K562 (cell line): ENCODE measurements at regions not wholly inside any gene's neighbourhood (a gene's known extent, or its start where the extent isn't known, plus 50 kb on each side); places are given as distances from the start of the nearest gene placed in this dataset.

Source experiments
- ATAC-seq: fragments of 200-7000 bp; cut with Tn5 transposase; 3 replicates; pipeline ENCODE4 v1.9.1; 2020; ENCODE audit warnings: moderate library complexity
- BruUV-seq: library from RNA; stranded (reverse); fragments of 400-500 nt; replicated peaks from 2 replicates; lab custom pipeline; 2021; lab: Mats Ljungman, UMichigan
- CTCF ChIA-PET: fragments of 300-600 bp; formaldehyde crosslinking; extraction: SDS; loops from one replicate; lab custom pipeline; 2021; ENCODE audit warnings: low intra/inter-chr PET ratio; lab: Yijun Ruan, JAX
- POLR2A ChIA-PET: fragments of 300-600, 350-650 bp; sonication (Branson Sonifier 250); formaldehyde crosslinking; extraction: SDS; loops from one replicate; lab custom pipeline; 2021; ENCODE audit warnings: antibody characterized with exemption, inconsistent platforms; lab: Yijun Ruan, JAX
- DNase-seq, 4 experiments: peaks; one replicate each; pipeline versions ENCODE4 v3.0.0 to v3.0.0-alpha.2; 2011 to 2018; ENCODE audit warnings: low spot score in 3 of 4, mixed read lengths in 3 of 4; ENCODE audit errors: extremely low read depth in 1 of 4
- FAIRE-seq: peaks from 2 replicates; lab custom pipeline; 2011; peaks lifted over from hg19 to GRCh38; lab: Jason Lieb, UNC
- H2AFZ ChIP-seq: 2 replicates; pipeline ENCODE4 v1.6.0; 2011; ENCODE audit warnings: low read depth, low read length, control low read depth, inconsistent platforms
- H3K27ac ChIP-seq: fragments of 200-600 bp; 3 replicates; pipeline ENCODE4 v1.8.0; 2011; ENCODE audit warnings: low read depth, mild to moderate bottlenecking, control low read depth, inconsistent platforms, low read length, moderate library complexity, mixed read lengths; ENCODE audit errors: extremely low read depth
- H3K27me3 ChIP-seq, 2 experiments: fragments of 300-600 bp in 1 of 2; 2 replicates in 1 of 2; 3 replicates in 1 of 2; pipeline versions ENCODE4 v1.6.0 to v1.8.0; 2011; ENCODE audit warnings: inconsistent platforms in 2 of 2, low read length in 2 of 2, mild to moderate bottlenecking in 1 of 2, mixed read lengths in 1 of 2, moderate library complexity in 1 of 2; ENCODE audit not compliant: control insufficient read depth in 2 of 2, insufficient read depth in 2 of 2
- H3K36me3 ChIP-seq: fragments of 300-600 bp; 3 replicates; pipeline ENCODE4 v1.8.0; 2011; ENCODE audit warnings: mild to moderate bottlenecking, low read length, inconsistent platforms; ENCODE audit not compliant: control insufficient read depth, insufficient read depth
- H3K4me1 ChIP-seq, 2 experiments: fragments of 200-600 bp in 1 of 2; replicated peaks in 1 of 2; 2 replicates in 1 of 2; 3 replicates in 1 of 2; pipeline versions ENCODE4 v1.5.1 to v1.8.0; 2011; ENCODE audit warnings: inconsistent platforms in 2 of 2, low read length in 2 of 2, mild to moderate bottlenecking in 1 of 2, mixed read lengths in 1 of 2, moderate library complexity in 1 of 2; ENCODE audit not compliant: control insufficient read depth in 2 of 2, insufficient read depth in 2 of 2
- H3K4me2 ChIP-seq: 2 replicates; pipeline ENCODE4 v1.6.1; 2011; ENCODE audit warnings: low read length, control low read depth, inconsistent platforms, mixed read lengths; ENCODE audit not compliant: insufficient read depth
- H3K4me3 ChIP-seq: fragments of 200-600 bp; sonication (generic), shearing (Covaris generic); 2 replicates; pipeline ENCODE4 v1.5.1; 2016; ENCODE audit warnings: control low read depth, inconsistent platforms
- H3K79me2 ChIP-seq: fragments of 200-600 bp; 3 replicates; pipeline ENCODE4 v1.8.0; 2011; ENCODE audit warnings: low read length, inconsistent platforms; ENCODE audit not compliant: control insufficient read depth, insufficient read depth
- H3K9ac ChIP-seq, 2 experiments: 2 replicates each; pipeline versions ENCODE4 v1.6.0 to v1.6.1; 2011; ENCODE audit warnings: low read depth in 2 of 2, low read length in 2 of 2, control low read depth in 1 of 2, inconsistent platforms in 1 of 2, mild to moderate bottlenecking in 1 of 2, mixed read lengths in 1 of 2; ENCODE audit not compliant: insufficient read depth in 1 of 2
- H3K9me1 ChIP-seq: one replicate; pipeline ENCODE4 v1.6.0; 2011; ENCODE audit warnings: inconsistent platforms, mild to moderate bottlenecking, low read length, moderate library complexity; ENCODE audit not compliant: control insufficient read depth, insufficient read depth
- H3K9me3 ChIP-seq: replicated peaks from 2 replicates; pipeline ENCODE4 v1.5.1; 2011; ENCODE audit warnings: low read depth, low read length, inconsistent platforms; ENCODE audit not compliant: control insufficient read depth, insufficient read depth
- H4K20me1 ChIP-seq: replicated peaks from 2 replicates; pipeline ENCODE4 v1.6.1; 2011; ENCODE audit warnings: low read length, inconsistent platforms, mixed read lengths; ENCODE audit not compliant: control insufficient read depth, insufficient read depth
- HBP1 ChIP-seq: fragments of 450-650 bp; formaldehyde crosslinking; IDR thresholded peaks from 2 replicates; pipeline ENCODE4 v1.4.0; 2022; ENCODE audit warnings: missing genetic modification characterization
- ZMIZ1 ChIP-seq, 2 experiments: fragments of 150-350 bp in 1 of 2; IDR thresholded peaks; 2 replicates each; pipeline ENCODE4 v1.6.1; 2012 to 2016; ENCODE audit warnings: low read depth in 2 of 2, low read length in 2 of 2, mild to moderate bottlenecking in 1 of 2, moderate library complexity in 1 of 2
- ZNF444 ChIP-seq: fragments of 250-450 bp; sonication (Bioruptor Pico); IDR thresholded peaks from 2 replicates; pipeline ENCODE4 v1.4.0; 2020; ENCODE audit warnings: mild to moderate bottlenecking, moderate library complexity
- WGBS: fragments of 100-300 bp; shearing (Covaris generic); methylation state at CpG from one replicate; pipeline ENCODE4 v1.1.6; 2016; ENCODE audit warnings: low coverage, mixed read lengths; ENCODE audit not compliant: insufficient coverage; ENCODE audit errors: missing lambda C conversion rate; 5-methylcytosine and 5-hydroxymethylcytosine counted together
- in situ Hi-C: fragments of 300-500 bp; cut with MboI; formaldehyde crosslinking; loops from 4 replicates; pipeline ENCODE4 v1.15.0; 2018; ENCODE audit warnings: inconsistent platforms, mixed read lengths
- intact Hi-C: fragments of 100-400 bp; cut with micrococcal nuclease; formaldehyde crosslinking; loops from 2 replicates; pipeline ENCODE4 v1.14.2; 2022
- TF ChIP-seq, protein P1 (sequence below): fragments of 450-650 bp; IDR thresholded peaks from 2 replicates; pipeline ENCODE4 v1.6.1; 2016; ENCODE audit warnings: low read depth
- TF ChIP-seq, protein P2 (sequence below): sonication (generic); formaldehyde crosslinking; IDR thresholded peaks from 2 replicates; pipeline ENCODE4 v1.4.0; 2020; ENCODE audit warnings: mild to moderate bottlenecking, missing genetic modification reagents

DNA sequence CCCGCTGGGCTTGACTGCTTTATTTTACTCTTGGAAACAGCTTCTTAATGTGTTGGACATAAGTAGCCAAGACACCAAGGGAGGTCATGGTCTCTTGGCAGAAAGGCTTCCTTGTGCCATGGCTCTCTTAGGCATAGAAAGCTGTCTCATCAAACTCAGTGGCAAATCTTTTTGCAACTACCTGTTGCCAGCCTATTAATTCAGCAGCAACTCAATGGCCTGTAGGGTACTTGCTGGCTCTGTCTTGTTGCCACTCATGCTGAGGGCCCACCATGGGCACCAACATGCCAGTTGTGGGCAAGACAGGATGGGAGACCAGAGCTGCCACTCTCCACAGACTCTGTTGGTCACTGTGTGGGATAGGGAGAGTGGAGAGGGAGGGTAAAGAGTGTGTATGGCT, 1209.4 kb downstream of the UQCRFS1 start:
- intact Hi-C loops (no loop called here), in situ Hi-C loops (no loop called here)
- Histone ChIP-seq H3K27ac (no peak overlapping the region), H3K4me3 (no peak overlapping the region), H3K36me3 (no peaks in the 10 kb centered on the region), H3K4me1 (no peaks in the 10 kb centered on the region), H2AFZ (no peak overlapping the region), H3K4me2 (no peak overlapping the region), H3K9ac (no peak overlapping the region), H3K9me3 (no peaks in the 10 kb centered on the region), H3K9me1 (no peaks in the 10 kb centered on the region), H3K27me3 (no peaks in the 10 kb centered on the region), H4K20me1 (no peaks in the 10 kb centered on the region), H3K79me2 (no peaks in the 10 kb centered on the region)
- ChIA-PET CTCF (no interaction called here), POLR2A (no interaction called here)
- ATAC-seq (no peak), DNase-seq (no peak), FAIRE-seq (no peak)
- no TSS peak for BruUV-seq
- WGBS, result 0% methylated on average over 1 of the region's 1 CpG
- TF ChIP-seq HBP1 (CRISPR knock-in tag) (no peak), ZNF444 (CRISPR knock-in tag) (no peak), ZMIZ1 (IDR thresholded peaks at IDR 0.05; ENCODE audit: low read depth in 2 of 2, low read length in 2 of 2) (no peak)
- TF ChIP-seq, protein P1, sequence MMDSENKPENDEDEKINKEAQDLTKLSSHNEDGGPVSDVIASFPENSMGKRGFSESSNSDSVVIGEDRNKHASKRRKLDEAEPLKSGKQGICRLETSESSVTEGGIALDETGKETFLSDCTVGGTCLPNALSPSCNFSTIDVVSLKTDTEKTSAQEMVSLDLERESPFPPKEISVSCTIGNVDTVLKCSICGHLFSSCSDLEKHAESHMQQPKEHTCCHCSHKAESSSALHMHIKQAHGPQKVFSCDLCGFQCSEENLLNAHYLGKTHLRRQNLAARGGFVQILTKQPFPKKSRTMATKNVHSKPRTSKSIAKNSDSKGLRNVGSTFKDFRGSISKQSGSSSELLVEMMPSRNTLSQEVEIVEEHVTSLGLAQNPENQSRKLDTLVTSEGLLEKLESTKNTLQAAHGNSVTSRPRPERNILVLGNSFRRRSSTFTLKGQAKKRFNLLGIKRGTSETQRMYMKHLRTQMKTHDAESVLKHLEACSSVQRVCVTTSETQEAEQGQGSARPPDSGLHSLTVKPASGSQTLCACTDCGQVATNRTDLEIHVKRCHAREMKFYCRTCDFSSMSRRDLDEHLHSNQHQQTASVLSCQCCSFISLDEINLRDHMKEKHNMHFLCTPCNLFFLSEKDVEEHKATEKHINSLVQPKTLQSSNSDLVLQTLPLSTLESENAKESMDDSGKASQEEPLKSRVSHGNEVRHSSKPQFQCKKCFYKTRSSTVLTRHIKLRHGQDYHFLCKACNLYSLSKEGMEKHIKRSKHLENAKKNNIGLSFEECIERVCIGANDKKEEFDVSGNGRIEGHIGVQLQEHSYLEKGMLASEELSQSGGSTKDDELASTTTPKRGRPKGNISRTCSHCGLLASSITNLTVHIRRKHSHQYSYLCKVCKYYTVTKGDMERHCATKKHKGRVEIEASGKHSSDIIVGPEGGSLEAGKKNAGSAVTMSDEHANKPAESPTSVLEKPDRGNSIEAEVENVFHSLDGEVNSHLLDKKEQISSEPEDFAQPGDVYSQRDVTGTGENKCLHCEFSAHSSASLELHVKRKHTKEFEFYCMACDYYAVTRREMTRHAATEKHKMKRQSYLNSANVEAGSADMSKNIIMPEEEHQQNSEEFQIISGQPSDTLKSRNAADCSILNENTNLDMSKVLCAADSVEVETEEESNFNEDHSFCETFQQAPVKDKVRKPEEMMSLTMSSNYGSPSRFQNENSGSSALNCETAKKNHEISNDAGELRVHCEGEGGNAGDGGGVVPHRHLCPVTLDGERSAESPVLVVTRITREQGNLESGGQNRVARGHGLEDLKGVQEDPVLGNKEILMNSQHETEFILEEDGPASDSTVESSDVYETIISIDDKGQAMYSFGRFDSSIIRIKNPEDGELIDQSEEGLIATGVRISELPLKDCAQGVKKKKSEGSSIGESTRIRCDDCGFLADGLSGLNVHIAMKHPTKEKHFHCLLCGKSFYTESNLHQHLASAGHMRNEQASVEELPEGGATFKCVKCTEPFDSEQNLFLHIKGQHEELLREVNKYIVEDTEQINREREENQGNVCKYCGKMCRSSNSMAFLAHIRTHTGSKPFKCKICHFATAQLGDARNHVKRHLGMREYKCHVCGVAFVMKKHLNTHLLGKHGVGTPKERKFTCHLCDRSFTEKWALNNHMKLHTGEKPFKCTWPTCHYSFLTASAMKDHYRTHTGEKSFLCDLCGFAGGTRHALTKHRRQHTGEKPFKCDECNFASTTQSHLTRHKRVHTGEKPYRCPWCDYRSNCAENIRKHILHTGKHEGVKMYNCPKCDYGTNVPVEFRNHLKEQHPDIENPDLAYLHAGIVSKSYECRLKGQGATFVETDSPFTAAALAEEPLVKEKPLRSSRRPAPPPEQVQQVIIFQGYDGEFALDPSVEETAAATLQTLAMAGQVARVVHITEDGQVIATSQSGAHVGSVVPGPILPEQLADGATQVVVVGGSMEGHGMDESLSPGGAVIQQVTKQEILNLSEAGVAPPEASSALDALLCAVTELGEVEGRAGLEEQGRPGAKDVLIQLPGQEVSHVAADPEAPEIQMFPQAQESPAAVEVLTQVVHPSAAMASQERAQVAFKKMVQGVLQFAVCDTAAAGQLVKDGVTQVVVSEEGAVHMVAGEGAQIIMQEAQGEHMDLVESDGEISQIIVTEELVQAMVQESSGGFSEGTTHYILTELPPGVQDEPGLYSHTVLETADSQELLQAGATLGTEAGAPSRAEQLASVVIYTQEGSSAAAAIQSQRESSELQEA, result no peak
- TF ChIP-seq, protein P2, sequence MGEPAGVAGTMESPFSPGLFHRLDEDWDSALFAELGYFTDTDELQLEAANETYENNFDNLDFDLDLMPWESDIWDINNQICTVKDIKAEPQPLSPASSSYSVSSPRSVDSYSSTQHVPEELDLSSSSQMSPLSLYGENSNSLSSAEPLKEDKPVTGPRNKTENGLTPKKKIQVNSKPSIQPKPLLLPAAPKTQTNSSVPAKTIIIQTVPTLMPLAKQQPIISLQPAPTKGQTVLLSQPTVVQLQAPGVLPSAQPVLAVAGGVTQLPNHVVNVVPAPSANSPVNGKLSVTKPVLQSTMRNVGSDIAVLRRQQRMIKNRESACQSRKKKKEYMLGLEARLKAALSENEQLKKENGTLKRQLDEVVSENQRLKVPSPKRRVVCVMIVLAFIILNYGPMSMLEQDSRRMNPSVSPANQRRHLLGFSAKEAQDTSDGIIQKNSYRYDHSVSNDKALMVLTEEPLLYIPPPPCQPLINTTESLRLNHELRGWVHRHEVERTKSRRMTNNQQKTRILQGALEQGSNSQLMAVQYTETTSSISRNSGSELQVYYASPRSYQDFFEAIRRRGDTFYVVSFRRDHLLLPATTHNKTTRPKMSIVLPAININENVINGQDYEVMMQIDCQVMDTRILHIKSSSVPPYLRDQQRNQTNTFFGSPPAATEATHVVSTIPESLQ (CRISPR knock-in tag), result no peak
